Mammary epithelial cell (primary cell): ENCODE measurements at regions not wholly inside any gene's neighbourhood (a gene's known extent, or its start where the extent isn't known, plus 50 kb on each side); places are given as distances from the start of the nearest gene placed in this dataset.

ENCODE experiments used
- EZH2 ChIP-seq: IDR thresholded peaks from 2 replicates; pipeline ENCODE4 v1.6.1; 2012; ENCODE audit warnings: low read length, inconsistent platforms, borderline replicate concordance
- TF ChIP-seq, protein P1 (sequence below), 2 donors: IDR thresholded peaks in 1 of 2; conservative IDR thresholded peaks in 1 of 2; 2 replicates each; pipeline ENCODE4 v1.5.1; 2011 to 2012; ENCODE audit warnings: inconsistent platforms in 2 of 2, low read length in 2 of 2, mild to moderate bottlenecking in 2 of 2, control low read depth in 1 of 2, low read depth in 1 of 2; ENCODE audit not compliant: insufficient read depth in 1 of 2; ENCODE audit errors: extremely low read depth in 1 of 2

DNA sequence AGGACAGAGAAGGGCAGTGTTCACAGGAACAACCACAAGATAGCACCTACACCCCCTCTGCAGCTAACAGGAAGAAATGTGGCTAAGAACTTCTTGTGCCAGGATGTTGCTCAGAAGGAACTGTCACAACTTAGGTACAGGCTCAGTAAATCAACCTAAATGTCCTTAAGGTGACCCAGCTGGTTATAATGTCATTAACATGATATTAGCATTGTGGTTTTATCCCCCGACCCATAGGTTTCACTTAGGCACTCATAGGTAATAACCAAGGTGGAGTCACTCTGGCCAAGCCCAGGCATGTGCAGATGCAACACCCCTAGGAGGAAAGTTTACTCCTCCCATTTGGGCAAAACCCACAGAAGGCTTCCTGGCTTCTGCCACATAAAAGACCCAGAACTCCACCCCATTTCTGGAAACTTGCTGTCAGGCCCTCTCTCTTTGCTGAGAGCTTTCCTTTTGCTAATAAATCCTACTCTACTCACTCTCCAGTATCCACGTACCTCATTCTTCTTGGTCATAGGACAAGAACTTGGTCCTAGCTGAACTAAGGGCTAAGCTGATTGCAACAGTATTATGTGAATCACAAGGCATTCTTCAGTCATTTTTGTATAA, 951.3 kb downstream of the SLITRK5 start:
- TF ChIP-seq, protein P1, sequence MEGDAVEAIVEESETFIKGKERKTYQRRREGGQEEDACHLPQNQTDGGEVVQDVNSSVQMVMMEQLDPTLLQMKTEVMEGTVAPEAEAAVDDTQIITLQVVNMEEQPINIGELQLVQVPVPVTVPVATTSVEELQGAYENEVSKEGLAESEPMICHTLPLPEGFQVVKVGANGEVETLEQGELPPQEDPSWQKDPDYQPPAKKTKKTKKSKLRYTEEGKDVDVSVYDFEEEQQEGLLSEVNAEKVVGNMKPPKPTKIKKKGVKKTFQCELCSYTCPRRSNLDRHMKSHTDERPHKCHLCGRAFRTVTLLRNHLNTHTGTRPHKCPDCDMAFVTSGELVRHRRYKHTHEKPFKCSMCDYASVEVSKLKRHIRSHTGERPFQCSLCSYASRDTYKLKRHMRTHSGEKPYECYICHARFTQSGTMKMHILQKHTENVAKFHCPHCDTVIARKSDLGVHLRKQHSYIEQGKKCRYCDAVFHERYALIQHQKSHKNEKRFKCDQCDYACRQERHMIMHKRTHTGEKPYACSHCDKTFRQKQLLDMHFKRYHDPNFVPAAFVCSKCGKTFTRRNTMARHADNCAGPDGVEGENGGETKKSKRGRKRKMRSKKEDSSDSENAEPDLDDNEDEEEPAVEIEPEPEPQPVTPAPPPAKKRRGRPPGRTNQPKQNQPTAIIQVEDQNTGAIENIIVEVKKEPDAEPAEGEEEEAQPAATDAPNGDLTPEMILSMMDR (conservative IDR thresholded peaks at IDR 0.05 in 1 of 2, IDR thresholded peaks at IDR 0.05 in 1 of 2; ENCODE audit: extremely low read depth in 1 of 2, insufficient read depth in 1 of 2, low read depth in 1 of 2, low read length in 2 of 2): no peak
- no peak for TF ChIP-seq EZH2
